ENCODE measurements at regions not wholly inside any gene's neighbourhood (a gene's known extent, or its start where the extent isn't known, plus 50 kb on each side); places are given as distances from the start of the nearest gene placed in this dataset.

DNA sequence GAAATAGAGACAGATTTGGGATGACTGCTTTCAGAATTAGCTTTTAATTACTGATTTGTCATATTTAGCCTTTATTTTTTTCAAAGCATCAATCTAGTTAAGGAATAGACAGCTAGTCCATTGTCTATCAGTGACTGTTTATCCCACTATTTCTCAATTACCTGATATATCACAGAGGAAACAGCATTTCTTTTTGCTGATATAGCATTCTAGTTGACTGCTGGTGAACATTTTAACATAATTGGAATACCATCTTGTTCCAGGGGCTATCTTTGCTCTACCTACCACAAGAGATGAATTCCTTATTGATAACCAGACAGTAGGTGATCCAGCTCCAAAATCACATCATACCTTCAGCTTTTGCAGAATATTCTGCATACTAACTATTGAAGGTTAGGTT lies 982.7 kb downstream of the SQOR start:
- TF ChIP-seq, protein P1, sequence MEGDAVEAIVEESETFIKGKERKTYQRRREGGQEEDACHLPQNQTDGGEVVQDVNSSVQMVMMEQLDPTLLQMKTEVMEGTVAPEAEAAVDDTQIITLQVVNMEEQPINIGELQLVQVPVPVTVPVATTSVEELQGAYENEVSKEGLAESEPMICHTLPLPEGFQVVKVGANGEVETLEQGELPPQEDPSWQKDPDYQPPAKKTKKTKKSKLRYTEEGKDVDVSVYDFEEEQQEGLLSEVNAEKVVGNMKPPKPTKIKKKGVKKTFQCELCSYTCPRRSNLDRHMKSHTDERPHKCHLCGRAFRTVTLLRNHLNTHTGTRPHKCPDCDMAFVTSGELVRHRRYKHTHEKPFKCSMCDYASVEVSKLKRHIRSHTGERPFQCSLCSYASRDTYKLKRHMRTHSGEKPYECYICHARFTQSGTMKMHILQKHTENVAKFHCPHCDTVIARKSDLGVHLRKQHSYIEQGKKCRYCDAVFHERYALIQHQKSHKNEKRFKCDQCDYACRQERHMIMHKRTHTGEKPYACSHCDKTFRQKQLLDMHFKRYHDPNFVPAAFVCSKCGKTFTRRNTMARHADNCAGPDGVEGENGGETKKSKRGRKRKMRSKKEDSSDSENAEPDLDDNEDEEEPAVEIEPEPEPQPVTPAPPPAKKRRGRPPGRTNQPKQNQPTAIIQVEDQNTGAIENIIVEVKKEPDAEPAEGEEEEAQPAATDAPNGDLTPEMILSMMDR (conservative IDR thresholded peaks at IDR 0.05; ENCODE audit: low read depth, low read length): no peak
- H3K4me3 ChIP-seq (ENCODE audit: low read depth, low read length): no peak overlapping the region
- no peak for DNase-seq (ENCODE audit: low read depth)

GRCh38 chr15:46618984-46619383 lies 984.2 kb downstream of the SQOR start:
- no peak overlapping the region for H3K4me3 ChIP-seq (ENCODE audit: low read depth, low read length)
- TF ChIP-seq, protein P1 (conservative IDR thresholded peaks at IDR 0.05; ENCODE audit: low read depth, low read length): no peak
- no peak for DNase-seq (ENCODE audit: low read depth)

- TF ChIP-seq, protein P1 (conservative IDR thresholded peaks at IDR 0.05; ENCODE audit: low read depth, low read length): no peak
- no peak for DNase-seq (ENCODE audit: low read depth)
- no peak overlapping the region for H3K4me3 ChIP-seq (ENCODE audit: low read depth, low read length)
These were observed 985.7 kb downstream of the SQOR start for GRCh38 chr15:46620392-46621013.

DNA sequence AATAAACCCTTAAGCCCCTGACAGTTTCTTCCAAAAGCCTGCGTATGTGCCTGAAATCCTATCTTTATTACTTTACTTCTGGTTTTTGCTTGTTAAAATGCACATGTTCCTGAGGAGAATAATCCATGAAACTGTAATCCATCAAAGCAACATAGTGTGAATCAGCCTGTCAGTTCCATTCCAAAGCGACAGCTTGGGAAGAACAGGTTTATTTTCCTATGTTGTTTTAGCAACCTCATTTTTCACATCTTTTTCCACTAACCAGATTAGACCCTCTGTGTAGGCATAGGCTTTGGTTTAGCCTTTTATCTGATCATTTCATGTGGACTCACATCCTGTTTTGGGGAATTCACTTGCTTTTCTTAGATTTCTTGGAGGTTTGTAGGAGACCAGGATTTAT lies 988.0 kb downstream of the SQOR start:
- no peak for DNase-seq (ENCODE audit: low read depth)
- TF ChIP-seq, protein P1 (conservative IDR thresholded peaks at IDR 0.05; ENCODE audit: low read depth, low read length): no peak

DNA sequence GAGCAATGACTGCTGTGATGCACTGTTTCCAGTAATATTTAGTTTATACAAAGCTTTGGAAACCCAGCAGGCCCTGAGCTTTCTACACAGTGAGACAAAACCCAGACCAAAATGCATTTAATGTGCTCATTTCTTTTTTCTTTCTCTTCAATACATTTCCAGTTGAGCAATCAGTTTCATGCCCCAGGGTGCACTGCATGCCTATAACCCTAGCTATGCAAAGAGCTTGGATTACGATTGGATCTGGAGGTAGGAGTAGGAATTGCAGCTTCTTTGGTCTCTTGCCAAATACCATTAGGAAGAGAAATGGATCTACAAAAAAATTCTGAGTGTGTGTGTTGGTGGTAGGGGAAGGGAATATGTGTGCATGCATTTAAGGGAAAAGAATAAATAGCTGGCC lies 1001.4 kb downstream of the SQOR start:
- no peak for DNase-seq (ENCODE audit: low read depth)
- TF ChIP-seq, protein P1 (conservative IDR thresholded peaks at IDR 0.05; ENCODE audit: low read depth, low read length): no peak

More for the DNA sequence above, 988.0 kb downstream of the SQOR start:
- H3K4me3 ChIP-seq (ENCODE audit: low read depth, low read length): no peak overlapping the region

DNA sequence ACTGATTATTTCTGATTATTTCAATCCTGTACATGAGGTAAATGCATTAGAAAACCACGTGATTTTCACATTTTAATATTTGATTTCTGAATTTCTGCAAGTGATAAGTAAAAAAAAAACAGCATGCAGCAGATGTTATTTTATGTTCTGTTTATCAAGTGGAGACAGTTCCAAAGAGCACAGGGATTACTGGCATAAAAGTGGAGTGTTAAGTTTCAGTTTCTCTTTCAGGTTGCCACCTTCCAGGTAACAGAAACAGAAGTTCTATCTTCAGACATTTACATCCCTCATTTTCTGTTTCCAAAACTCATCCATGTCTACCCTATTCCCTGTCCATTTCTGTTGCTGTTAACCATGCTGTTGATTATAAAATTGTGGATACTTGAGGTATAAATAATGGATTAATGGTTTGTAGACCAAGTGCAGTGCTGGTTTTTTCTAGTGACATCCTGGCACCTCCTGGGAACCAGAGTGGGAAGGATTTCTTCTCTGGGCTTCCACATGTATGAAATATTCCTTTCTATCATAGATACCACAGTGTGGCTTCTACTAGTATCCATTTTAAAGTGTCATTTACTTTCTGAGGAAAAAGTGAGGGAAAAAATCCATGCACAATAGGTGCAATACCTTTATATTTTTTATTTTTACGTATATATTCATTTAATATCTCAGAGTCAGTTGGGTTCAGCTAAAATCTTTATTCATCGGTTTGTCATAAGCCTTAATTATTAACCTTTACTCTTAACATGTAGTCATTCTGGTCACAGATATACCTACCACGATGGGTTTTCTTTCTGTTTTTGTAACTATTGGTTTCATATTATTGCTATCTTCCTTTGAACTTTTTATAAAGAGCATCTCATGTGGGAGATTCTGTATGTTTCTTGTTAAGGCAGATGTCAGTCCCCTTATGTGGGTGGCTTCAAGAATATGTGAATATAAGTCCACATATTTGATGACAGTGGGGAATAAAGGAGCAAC lies 1010.0 kb downstream of the SQOR start:
- TF ChIP-seq, protein P1 (conservative IDR thresholded peaks at IDR 0.05; ENCODE audit: low read depth, low read length): no peak
- H3K4me3 ChIP-seq (ENCODE audit: low read depth, low read length): no peak overlapping the region
- DNase-seq (ENCODE audit: low read depth): no peak

More for the DNA sequence above, 1001.4 kb downstream of the SQOR start:
- no peak overlapping the region for H3K4me3 ChIP-seq (ENCODE audit: low read depth, low read length)

Data from choroid plexus epithelial cell (primary cell).